Putamen (tissue), 1 donor: ENCODE measurements at regions not wholly inside any gene's neighbourhood (a gene's known extent, or its start where the extent isn't known, plus 50 kb on each side); places are given as distances from the start of the nearest gene placed in this dataset.

Source experiments
- DNase-seq: peaks from one replicate; pipeline ENCODE4 v3.0.0-alpha.2; 2016; ENCODE audit warnings: low spot score

GRCh38 chr18:38971881-38972280, 1406.3 kb upstream of the CELF4 start:
- no peak for DNase-seq

GRCh38 chr18:38966841-38967240, 1401.2 kb upstream of the CELF4 start:
- no peak for DNase-seq

- DNase-seq: no peak
Observed at GRCh38 chr18:38963943-38964660, 1398.5 kb upstream of the CELF4 start.

- DNase-seq: no peak
Observed at GRCh38 chr18:38961880-38962279, 1396.3 kb upstream of the CELF4 start.

- DNase-seq: no peak
Observed at GRCh38 chr18:38957736-38958135, 1392.1 kb upstream of the CELF4 start.

GRCh38 chr18:38956068-38956467, 1390.5 kb upstream of the CELF4 start:
- DNase-seq: no peak

- no peak for DNase-seq
Observed at GRCh38 chr18:38951633-38952032, 1386.0 kb upstream of the CELF4 start.

- no peak for DNase-seq
Observed at GRCh38 chr18:38948436-38948835, 1382.8 kb upstream of the CELF4 start.

- no peak for DNase-seq
Observed at GRCh38 chr18:38944446-38945024, 1378.9 kb upstream of the CELF4 start.

GRCh38 chr18:38941711-38942561, 1376.3 kb upstream of the CELF4 start:
- DNase-seq: no peak

GRCh38 chr18:38940863-38941531, 1375.4 kb upstream of the CELF4 start:
- no peak for DNase-seq

- no peak for DNase-seq
Observed at GRCh38 chr18:38940475-38940862, 1374.9 kb upstream of the CELF4 start.

- DNase-seq: no peak
Observed at GRCh38 chr18:38933910-38934510, 1368.4 kb upstream of the CELF4 start.

- DNase-seq: no peak
Observed at GRCh38 chr18:38933322-38933721, 1367.7 kb upstream of the CELF4 start.

- DNase-seq: no peak
Observed at GRCh38 chr18:38932752-38933151, 1367.2 kb upstream of the CELF4 start.

GRCh38 chr18:38931754-38932050, 1366.1 kb upstream of the CELF4 start:
- DNase-seq: no peak

GRCh38 chr18:38930881-38931753, 1365.5 kb upstream of the CELF4 start:
- no peak for DNase-seq

- no peak for DNase-seq
Observed at GRCh38 chr18:38923540-38923939, 1357.9 kb upstream of the CELF4 start.

- no peak for DNase-seq
Observed at GRCh38 chr18:38923126-38923525, 1357.5 kb upstream of the CELF4 start.

- DNase-seq: no peak
Observed at GRCh38 chr18:38909972-38910371, 1344.4 kb upstream of the CELF4 start.

GRCh38 chr18:38902796-38903195, 1337.2 kb upstream of the CELF4 start:
- DNase-seq: no peak
